ENCODE measurements at regions not wholly inside any gene's neighbourhood (a gene's known extent, or its start where the extent isn't known, plus 50 kb on each side); places are given as distances from the start of the nearest gene placed in this dataset.

GRCh38 chr10:62873866-62874265 is 57.7 kb upstream of the EGR2 start:
- TF ChIP-seq FOXM1 (IDR thresholded peaks at IDR 0.05; ENCODE audit: borderline replicate concordance, low read depth) (no peak), TAF1 (IDR thresholded peaks at IDR 0.05; ENCODE audit: low read depth) (no peak), NFIC (IDR thresholded peaks at IDR 0.05) (no peak), REST (IDR thresholded peaks at IDR 0.05; ENCODE audit: low read depth) (no peak), TCF12 (IDR thresholded peaks at IDR 0.05; ENCODE audit: low read depth) (no peak), EP300 (IDR thresholded peaks at IDR 0.05; ENCODE audit: borderline replicate concordance) (no peak), RAD21 (IDR thresholded peaks at IDR 0.05; ENCODE audit: low read depth) (no peak), YY1 (IDR thresholded peaks at IDR 0.05; ENCODE audit: low read depth) (no peak), CEBPB (IDR thresholded peaks at IDR 0.05) (no peak), CREB1 (IDR thresholded peaks at IDR 0.05; ENCODE audit: low read depth) (no peak), MAX (IDR thresholded peaks at IDR 0.05) (no peak), TEAD4 (IDR thresholded peaks at IDR 0.05) (no peak), EGR1 (IDR thresholded peaks at IDR 0.05) (no peak)
